ENCODE measurements at regions not wholly inside any gene's neighbourhood (a gene's known extent, or its start where the extent isn't known, plus 50 kb on each side); places are given as distances from the start of the nearest gene placed in this dataset.
A peak's percentile ranks its signal among the peaks of the same experiment; 100 is the strongest.
"Not testable (repeated sequence)": the region's sequence is repeated elsewhere in the genome, so short reads cannot be mapped to it uniquely, and the experiment has no call there.

DNA sequence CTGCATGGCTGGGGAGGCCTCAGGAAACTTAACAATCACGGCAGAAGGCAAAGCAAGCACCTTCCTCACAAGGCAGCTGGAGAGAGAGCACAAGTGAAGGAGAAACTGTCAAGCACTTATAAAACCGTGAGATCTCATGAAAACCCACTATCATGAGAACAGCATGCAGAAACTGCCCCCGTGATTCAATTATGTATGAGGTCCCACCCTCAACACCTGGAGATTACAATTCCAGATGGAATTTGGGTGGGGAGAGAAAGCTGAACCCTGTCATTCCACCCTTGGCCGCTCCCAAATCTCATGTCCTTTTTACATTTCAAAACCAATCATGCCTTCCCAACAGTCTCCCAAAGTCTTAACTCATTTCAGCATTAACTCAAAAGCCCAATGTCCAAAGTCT is 107.2 kb upstream of the ECI2 start:
- TF ChIP-seq, protein P1, sequence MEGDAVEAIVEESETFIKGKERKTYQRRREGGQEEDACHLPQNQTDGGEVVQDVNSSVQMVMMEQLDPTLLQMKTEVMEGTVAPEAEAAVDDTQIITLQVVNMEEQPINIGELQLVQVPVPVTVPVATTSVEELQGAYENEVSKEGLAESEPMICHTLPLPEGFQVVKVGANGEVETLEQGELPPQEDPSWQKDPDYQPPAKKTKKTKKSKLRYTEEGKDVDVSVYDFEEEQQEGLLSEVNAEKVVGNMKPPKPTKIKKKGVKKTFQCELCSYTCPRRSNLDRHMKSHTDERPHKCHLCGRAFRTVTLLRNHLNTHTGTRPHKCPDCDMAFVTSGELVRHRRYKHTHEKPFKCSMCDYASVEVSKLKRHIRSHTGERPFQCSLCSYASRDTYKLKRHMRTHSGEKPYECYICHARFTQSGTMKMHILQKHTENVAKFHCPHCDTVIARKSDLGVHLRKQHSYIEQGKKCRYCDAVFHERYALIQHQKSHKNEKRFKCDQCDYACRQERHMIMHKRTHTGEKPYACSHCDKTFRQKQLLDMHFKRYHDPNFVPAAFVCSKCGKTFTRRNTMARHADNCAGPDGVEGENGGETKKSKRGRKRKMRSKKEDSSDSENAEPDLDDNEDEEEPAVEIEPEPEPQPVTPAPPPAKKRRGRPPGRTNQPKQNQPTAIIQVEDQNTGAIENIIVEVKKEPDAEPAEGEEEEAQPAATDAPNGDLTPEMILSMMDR (IDR thresholded peaks at IDR 0.05; ENCODE audit: insufficient read depth, low read length), result no peak
- no peak for DNase-seq (ENCODE audit: low read depth)
- no peak overlapping the region for H3K4me3 ChIP-seq (ENCODE audit: low read depth, low read length)

DNA sequence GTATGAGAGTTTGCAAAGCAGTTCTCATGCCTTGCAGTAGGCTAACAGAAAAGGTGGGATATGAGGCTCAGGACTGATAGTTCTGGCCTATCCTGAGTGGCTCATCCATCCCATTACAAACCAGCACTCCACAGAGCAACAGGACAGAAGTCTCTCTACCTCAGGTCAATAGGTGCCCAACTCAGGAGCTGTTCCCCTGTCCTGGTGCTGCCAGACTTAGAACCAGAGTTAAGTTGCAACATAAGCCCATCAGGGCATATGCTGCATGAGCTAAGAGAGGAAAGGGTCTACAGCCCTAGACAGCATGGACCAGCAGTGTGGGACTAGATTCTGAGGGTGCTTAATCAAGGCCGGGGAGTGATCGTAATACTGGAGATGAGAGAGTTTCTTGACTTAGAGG is 104.8 kb upstream of the ECI2 start:
- DNase-seq (ENCODE audit: low read depth), result no peak
- H3K4me3 ChIP-seq (ENCODE audit: low read depth, low read length), result no peak overlapping the region
- TF ChIP-seq, protein P1 (IDR thresholded peaks at IDR 0.05; ENCODE audit: insufficient read depth, low read length), result no peak

DNA sequence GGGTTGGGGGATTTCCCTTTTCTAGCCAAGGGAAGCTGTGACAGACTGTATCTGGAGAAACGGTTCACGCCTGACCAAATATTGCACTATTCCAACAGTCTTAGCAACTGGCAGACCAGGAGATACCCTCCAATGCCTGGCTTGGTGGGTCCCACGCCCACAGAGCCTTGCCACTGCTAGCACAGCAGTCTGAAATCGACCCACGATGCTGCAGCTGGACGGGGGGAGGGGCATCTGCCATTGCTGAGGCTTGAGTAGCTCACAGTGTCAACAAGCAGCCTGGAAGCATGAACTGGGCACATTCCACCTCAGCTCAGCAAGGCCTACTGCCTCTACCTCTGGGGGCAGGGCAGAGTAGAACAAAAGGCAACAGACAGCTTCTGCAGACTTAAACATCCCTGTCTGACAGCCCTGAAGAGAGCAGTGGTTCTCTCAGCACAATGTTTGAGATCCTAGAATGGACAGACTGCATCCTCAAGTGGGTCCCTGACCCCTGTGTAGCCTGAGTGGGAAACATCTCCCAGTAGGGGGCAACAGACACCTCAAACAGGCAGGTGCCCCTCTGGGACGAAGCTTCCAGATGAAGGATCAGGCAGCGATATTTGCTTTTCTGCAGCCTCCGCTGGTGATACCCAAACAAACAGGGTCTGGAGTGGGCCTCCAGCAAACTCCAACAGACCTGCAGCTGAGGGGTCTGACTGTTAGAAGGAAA is 89.9 kb upstream of the ECI2 start:
- DNase-seq (ENCODE audit: low read depth), result peak; percentile 10
- no peak overlapping the region for H3K4me3 ChIP-seq (ENCODE audit: low read depth, low read length)
- TF ChIP-seq, protein P1 (IDR thresholded peaks at IDR 0.05; ENCODE audit: insufficient read depth, low read length), result no peak

DNA sequence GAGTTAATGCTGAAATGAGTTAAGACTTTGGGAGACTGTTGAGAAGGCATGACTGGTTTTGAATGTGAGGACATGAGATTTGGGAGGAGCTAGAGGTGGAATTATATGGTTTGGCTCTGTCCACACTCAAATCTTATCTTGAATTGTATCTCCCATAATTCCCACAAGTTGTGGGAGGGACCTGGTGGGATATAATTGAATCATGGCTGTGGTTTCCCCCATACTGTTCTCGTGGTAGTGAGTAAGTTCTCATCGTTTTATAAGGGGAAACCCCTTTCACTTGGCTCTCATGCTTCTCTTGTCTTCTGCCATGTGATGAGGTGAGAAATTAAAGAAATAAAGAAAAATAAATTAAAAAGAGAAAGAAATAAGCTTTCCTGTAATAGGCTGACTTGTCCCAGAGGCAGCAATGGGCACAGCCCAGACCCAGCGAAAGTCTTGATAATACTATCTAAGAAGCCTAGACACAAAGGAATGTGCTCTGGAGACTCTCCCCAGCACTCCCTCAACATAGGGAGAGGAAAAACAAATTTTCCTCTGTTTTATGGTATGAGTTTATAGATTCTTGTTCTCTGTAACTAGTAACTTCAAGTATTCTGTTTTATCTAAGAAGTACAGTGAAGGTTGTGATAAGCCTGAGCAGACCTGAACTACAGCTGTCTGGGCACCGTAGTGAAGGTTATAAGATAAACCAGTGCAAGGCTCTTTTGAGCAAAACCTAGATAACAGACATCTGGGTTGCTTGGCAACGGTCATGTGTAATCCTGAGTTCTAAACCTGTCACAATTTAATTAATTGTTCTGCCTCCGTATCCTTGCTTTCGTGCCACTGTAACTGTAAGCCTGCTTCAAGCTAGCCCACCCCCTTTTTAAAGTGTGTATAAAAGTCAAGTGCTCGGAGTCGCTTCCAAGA is 88.9 kb upstream of the ECI2 start:
- H3K4me3 ChIP-seq (ENCODE audit: low read depth, low read length), result no peak overlapping the region
- peak; percentile 76 for DNase-seq (ENCODE audit: low read depth)
- TF ChIP-seq, protein P1 (IDR thresholded peaks at IDR 0.05; ENCODE audit: insufficient read depth, low read length), result no peak

DNA sequence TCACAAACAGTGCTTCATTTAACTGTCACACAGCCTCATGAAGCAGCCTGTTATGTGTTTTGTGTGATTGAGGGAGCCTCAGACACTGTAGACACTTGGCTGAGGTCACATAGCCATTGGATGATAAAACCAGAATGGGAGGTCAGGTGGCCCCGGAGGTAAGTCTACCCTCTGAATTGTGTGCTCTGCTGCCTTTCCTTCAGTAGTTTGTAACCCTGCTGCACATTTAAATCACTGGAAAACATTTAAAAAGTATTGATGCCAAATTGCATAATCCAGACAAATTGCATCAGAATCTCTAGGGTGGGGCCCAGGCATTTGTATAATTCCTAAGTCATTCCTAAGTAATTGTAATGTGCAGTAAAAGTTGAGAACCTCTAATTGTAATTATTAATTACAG is 85.2 kb upstream of the ECI2 start:
- no peak overlapping the region for H3K4me3 ChIP-seq (ENCODE audit: low read depth, low read length)
- DNase-seq (ENCODE audit: low read depth), result peak; percentile 81
- TF ChIP-seq, protein P1 (IDR thresholded peaks at IDR 0.05; ENCODE audit: insufficient read depth, low read length), result no peak

DNA sequence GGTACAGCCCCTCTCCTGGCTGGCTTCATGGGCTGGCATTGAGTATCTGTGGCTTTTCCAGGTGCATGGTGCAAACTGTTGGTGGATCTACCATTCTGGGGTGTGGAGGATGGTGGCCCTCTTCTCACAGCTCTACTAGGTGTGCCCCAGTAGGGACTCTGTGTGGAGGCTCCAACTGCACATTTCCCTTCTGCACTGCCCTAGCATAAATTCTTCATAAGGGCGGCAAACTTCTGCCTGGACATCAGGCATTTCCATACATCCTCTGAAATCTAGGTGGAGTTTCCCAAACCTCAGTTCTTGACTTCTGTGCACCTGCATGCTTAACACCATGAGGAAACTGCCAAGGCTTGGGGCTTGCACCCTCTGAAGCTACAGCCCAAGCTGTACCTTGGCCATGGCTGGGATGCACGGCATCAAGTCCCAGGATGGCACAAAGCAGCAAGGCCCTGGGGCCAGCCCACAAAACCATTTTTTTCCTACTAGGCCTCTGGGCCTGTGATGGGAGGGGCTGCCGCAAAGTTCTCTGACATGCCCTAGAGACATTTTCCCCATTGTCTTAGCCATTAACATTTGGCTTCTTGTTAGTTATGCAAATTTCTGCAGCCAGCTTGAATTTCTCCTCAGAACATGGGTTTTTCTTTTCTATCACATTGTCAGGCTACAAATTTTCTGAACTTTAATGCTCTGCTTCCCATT is 83.4 kb upstream of the ECI2 start:
- H3K4me3 ChIP-seq (ENCODE audit: low read depth, low read length); DNase-seq (ENCODE audit: low read depth): not testable (repeated sequence)

DNA sequence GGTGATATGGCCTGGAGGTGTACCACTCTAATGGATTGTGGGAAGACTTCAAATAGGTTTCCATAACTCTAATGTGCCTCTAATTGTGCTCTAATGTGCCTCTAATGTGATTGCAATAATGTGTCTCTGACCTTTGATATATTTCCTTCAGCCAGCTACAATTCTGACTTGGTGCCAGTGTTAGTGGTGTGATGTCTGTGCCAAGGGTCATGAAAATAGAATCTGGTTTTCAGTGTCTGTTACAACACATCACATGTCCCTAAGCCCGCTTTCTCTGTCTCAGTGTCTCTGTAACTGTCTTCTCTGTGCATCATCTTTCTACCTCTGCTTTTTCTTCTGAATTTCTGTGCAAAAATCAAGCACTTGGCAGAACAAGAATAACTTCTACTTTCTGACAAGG is 77.2 kb upstream of the ECI2 start:
- no peak for DNase-seq (ENCODE audit: low read depth)
- no peak overlapping the region for H3K4me3 ChIP-seq (ENCODE audit: low read depth, low read length)
- TF ChIP-seq, protein P1 (IDR thresholded peaks at IDR 0.05; ENCODE audit: insufficient read depth, low read length), result no peak

All from fibroblast of the aortic adventitia (primary cell).